Activated CD4-positive, alpha-beta T cell treated with anti-CD3 and anti-CD28 coated beads, Interleukin-2, Interleukin-6, amounts not matched to agents 100 ng/mL and 50 ng/mL, durations not matched to agents 16 hours and 8 hours (primary cell): ENCODE measurements at regions not wholly inside any gene's neighbourhood (a gene's known extent, or its start where the extent isn't known, plus 50 kb on each side); places are given as distances from the start of the nearest gene placed in this dataset.
"Not testable (repeated sequence)": the region's sequence is repeated elsewhere in the genome, so short reads cannot be mapped to it uniquely, and the experiment has no call there.

Experiments
- DNase-seq: peaks from one replicate; pipeline ENCODE4 v3.0.0-alpha.2; 2020

- DNase-seq: no peak
These were observed 122.9 kb upstream of the MYO3A start for GRCh38 chr10:25811052-25811685.

GRCh38 chr10:25813511-25813910 lies 120.5 kb upstream of the MYO3A start:
- no peak for DNase-seq

DNA sequence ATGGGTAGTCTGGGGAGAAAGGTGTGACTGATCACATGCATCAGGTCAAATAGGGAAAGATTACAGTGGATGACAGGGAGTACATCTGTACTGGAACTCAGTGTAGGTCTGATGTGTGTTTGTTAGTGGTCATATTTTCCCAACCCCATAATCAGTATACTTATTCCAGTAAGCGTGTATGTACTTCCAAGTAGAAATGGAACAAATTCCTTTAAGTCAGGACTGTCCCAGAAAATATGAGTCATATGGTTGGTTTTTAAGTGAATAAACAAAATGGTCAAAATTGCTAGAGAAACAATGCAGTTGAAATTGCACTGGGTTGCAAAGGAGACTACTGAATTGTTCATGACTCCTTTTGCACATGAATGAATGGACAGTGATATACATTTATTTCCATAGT lies 118.8 kb upstream of the MYO3A start:
- no peak for DNase-seq

GRCh38 chr10:25815999-25816768 lies 117.8 kb upstream of the MYO3A start:
- no peak for DNase-seq

- no peak for DNase-seq
These were observed 116.8 kb upstream of the MYO3A start for GRCh38 chr10:25817200-25817599.

DNA sequence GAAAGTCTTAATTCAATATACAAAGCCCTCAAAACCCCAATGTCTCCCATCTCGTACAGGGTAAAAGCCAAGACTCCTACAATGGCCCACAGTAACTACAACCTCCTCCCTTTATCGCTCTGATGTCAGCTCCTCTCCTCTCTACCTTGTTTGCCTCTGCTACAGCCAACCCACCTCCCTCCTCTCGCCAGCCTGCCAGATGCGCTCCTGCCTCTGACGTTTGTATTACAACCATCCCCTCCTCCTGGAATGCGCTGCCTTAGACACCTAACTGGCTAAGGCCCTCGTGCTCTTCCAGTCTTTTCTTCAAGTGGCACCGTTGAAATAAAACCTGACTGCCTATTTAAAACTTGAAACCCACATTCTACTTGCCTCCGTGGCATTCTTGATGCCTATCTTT lies 115.3 kb upstream of the MYO3A start:
- no peak for DNase-seq

DNA sequence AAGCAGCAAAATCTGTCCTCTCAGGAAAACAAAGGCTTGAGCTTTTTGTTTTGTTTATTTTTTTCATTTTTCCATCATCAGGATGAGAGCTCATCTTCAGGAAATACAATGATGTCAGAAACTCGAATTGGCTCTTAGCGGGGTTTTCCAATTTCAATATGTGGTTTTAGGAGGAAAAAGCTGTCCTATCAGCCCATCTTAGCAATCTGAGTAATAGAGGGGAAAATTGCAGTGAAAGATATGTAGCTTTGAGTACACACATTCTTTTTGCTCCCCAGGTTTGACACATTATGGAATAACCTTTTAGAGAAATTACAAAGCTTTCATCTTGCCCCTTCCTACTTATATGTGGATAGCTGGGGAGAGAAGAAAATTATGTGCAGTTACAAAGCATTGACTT lies 113.6 kb upstream of the MYO3A start:
- DNase-seq: no peak

DNA sequence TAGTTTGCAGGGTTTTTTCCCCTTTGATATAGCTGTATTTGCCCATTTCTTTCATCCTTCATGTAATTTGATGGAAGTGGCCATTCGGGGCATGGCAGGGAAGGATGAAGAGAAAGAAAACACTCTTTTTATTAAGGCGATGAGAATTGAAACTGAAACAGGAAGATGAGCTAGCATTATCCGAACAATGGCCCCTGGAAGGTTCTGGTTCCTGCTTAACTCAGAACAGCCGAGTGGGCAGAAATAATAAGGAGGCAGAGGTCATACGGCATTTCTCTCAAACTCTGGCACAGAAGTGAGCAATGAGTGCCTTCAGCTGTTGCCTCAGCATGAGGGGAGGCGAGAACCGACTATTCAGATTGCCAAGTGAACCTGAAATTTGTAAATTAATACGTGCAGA lies 113.2 kb upstream of the MYO3A start:
- no peak for DNase-seq

DNA sequence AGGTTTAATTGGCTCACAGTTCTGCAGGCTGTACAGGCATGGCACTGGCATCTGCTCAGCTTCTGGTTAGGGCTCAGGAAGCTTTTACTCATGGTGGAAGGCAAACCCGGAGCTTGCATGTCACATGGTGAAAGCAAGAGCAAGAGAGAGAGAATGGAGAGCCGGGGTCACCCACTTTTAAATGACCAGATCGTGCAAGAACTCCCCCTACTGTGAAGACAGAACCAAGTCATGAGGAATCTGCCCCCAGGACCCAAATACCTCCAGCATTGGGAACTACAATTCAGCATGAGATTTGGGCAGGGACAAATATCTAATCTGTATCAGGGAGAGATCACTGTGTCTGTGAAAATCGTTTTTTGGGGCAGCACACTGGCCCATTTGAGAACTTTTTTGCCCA lies 110.0 kb upstream of the MYO3A start:
- DNase-seq: no peak

DNA sequence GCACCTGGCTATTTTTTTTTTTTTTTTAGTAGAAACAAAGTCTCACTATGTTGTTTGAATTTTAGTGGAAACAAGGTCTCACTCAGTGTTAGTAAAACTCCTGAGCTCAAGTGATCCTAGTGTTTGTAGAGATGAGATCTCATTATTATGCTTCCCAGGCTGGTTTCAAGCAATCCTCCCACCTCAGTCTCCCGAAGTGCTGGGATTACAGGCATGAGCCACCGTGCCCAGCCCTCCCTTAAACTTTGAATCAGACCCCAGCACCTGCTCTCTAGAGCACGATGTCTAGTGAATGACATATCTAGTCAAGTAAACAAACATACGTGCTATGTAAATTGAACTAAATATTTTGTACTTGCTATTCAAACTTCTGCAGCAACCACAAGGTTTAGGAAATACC lies 105.6 kb upstream of the MYO3A start:
- DNase-seq: no peak

DNA sequence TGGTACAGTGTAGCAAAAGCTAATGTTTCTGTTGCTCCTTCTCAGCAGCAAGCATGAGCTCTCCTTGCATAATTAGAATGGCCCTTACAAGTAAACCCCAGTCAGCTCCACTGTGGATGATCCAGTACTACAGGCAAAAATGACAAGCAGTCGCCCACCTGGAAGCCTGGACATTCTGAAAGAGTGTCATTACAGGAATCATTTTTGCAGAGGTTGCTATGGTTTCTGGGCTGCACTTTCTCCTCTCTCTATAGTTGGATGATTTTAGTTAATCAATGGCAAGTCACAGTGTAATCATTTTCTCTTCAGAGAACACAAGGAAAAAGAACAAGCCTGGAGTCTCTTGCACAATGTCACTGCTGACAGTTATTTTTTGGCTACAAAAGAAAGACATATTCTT lies 102.9 kb upstream of the MYO3A start:
- DNase-seq: no peak

- DNase-seq: no peak
These were observed 94.3 kb upstream of the MYO3A start for GRCh38 chr10:25839683-25840082.

DNA sequence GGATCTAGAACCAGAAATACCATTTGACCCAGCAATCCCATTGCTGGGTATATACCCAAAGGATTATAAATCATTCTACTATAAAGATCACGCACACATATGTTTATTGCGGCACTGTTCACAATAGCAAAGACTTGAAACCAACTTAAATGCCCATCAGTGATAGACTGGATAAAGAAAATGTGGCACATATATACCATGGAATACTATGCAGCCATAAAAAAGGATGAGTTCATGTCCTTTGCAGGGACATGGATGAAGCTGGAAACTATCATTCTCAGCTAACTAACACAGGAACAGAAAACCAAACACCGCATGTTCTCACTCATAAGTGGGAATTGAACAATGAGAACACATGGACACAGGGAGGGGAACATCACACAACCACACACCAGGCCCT lies 93.2 kb upstream of the MYO3A start:
- not testable (repeated sequence) for DNase-seq

- no peak for DNase-seq
These were observed 91.9 kb upstream of the MYO3A start for GRCh38 chr10:25842146-25842545.

- no peak for DNase-seq
These were observed 90.4 kb upstream of the MYO3A start for GRCh38 chr10:25843551-25844170.

DNA sequence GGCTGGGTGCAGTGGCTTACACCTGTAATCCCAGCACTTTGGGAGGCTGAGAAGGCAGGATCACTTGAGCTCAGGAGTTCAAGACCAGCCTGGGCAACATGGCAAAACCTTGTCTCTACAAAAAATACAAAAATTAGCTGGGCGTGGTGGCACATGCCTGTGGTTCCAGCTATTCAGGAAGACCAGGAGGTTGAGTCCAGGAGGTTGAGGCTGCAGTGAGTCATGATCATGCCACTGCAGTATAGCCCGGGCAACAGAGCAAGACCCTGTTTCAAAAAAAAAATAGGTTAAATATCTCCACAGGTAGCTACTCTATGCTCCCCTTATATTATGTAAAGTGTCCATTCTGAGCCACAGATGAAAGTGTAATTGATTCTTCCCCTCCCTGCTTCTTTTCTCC lies 89.3 kb upstream of the MYO3A start:
- DNase-seq: not testable (repeated sequence)

- DNase-seq: no peak
These were observed 84.8 kb upstream of the MYO3A start for GRCh38 chr10:25849268-25849667.

DNA sequence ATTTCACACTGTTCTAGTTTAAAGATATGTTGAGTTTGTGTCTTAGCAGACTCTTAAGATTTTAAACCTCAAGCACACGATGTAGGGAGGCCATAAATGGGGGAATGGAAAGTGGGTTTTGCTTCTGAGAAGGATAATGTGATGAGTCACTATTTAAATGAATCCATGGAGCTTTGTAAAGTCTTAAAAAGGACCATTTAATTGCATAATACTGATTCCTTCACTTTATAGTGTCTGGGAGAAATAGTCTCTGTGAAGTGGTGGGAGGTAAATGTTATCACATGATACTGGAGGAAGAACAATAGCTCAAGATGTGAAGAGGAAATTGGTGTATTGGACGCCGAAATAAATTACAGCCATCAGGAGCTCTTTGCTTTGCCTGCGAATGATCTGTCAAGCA lies 84.0 kb upstream of the MYO3A start:
- DNase-seq: no peak

- no peak for DNase-seq
These were observed 82.5 kb upstream of the MYO3A start for GRCh38 chr10:25851548-25851947.

DNA sequence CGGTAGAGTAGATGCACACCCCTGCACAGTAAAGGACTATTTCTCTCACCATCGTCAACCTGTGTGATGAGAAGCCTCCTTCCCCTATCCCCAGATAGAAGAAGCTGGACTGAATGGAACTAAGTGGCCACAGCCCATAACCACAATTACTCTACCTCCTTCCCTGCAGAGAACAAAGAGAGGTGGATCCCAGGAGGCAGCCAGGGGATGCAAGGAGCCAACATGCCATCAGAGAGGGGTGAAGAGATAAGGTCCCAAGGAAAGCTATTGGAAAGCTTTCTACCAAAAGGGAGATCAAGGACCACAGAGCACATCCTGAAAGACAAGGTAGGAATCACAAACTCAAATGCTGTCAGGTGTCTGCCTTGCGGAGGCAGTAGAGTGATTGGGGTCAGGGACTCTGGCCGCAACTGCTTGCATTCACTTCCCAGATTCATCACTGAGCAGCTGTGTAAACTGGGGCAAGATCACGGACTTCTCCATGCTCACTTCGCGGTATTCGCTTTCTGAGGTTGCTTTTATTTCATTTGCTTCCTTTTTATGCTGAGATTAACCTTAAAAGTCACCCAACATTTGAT lies 81.6 kb upstream of the MYO3A start:
- no peak for DNase-seq

DNA sequence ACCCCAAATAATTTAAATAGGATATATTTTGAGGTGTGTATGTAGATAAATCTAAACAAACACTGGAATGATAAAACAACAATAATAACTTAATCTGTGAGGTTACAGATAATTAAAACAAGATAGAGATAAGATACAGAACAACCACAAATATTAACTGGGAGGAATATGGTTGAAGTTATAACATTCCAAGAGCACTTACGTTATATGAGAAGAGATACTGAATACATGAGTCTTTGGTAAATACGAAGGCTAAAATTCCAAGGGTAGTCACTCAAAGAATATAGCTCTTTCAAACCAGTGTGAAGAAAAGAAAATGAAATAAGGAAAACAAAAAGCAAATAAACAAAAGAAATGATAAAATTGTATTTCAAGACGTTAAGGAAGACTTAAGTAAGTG lies 76.0 kb upstream of the MYO3A start:
- no peak for DNase-seq

DNA sequence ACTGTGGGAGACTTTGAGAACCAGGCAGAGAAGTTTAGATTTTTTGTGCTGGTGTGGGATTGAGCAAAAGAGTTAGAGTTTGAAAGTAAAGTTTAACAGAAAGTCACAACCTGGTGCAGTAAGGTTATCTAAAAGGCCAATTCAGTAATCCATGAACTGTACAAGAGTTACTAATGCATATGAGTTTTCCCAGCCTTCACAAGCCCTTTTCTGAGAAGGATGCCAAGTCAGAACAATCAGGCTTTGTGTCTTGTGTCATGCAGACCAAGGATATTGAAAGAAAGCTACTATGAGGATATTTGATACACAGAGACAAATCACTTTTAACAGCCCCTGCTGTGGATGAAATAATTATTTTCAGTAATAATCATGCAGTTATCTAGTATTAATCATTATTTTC lies 68.8 kb upstream of the MYO3A start:
- no peak for DNase-seq

GRCh38 chr10:25867321-25867720 lies 66.7 kb upstream of the MYO3A start:
- peak; percentile 4 for DNase-seq

GRCh38 chr10:25869067-25869591 lies 64.9 kb upstream of the MYO3A start:
- no peak for DNase-seq
